SK-N-SH (cell line): ENCODE measurements at regions not wholly inside any gene's neighbourhood (a gene's known extent, or its start where the extent isn't known, plus 50 kb on each side); places are given as distances from the start of the nearest gene placed in this dataset.

ENCODE experiments used
- CTCF ChIA-PET: fragments of 300-600, 350-600 bp; formaldehyde crosslinking; extraction: SDS; loops from one replicate; lab custom pipeline; 2021; lab: Yijun Ruan, JAX
- POLR2A ChIA-PET: fragments of 350-600 bp; sonication (Branson Sonifier 250); formaldehyde crosslinking; extraction: SDS; loops from one replicate; lab custom pipeline; 2020; ENCODE audit warnings: antibody characterized with exemption, inconsistent platforms; lab: Yijun Ruan, JAX
- DNase-seq: peaks from one replicate; pipeline ENCODE4 v3.0.0; 2012
- H2AFZ ChIP-seq: fragments of 200-600 bp; sonication (generic); 2 replicates; pipeline ENCODE4 v1.8.1; 2016; ENCODE audit warnings: antibody characterized with exemption, mild to moderate bottlenecking, low read depth
- H3F3A ChIP-seq: fragments of 200-600 bp; sonication (generic); replicated peaks from 2 replicates; pipeline ENCODE3; 2016; ENCODE audit warnings: antibody characterized with exemption, mild to moderate bottlenecking; ENCODE audit not compliant: insufficient read depth
- H3K27ac ChIP-seq, 2 experiments: fragments of 200-500 bp in 1 of 2; fragments of 200-600 bp in 1 of 2; sonication (Bioruptor generic) in 1 of 2; sonication (generic), shearing (Covaris generic) in 1 of 2; 2 replicates each; pipeline versions ENCODE4 v1.5.1 to v1.6.1; 2014 to 2016; ENCODE audit warnings: low read depth in 2 of 2, inconsistent platforms in 1 of 2, low read length in 1 of 2, mild to moderate bottlenecking in 1 of 2, mixed read lengths in 1 of 2
- H3K27me3 ChIP-seq: fragments of 200-600 bp; sonication (generic), shearing (Covaris generic); 2 replicates; pipeline ENCODE4 v1.6.1; 2016; ENCODE audit warnings: mixed run types; ENCODE audit not compliant: insufficient read depth
- H3K36me3 ChIP-seq, 2 experiments: fragments of 200-500 bp in 1 of 2; fragments of 200-600 bp in 1 of 2; sonication (Bioruptor generic) in 1 of 2; sonication (generic) in 1 of 2; replicated peaks in 1 of 2; 2 replicates each; pipeline versions ENCODE3 to v1.5.1; 2014 to 2016; ENCODE audit warnings: low read length in 1 of 2, mild to moderate bottlenecking in 1 of 2; ENCODE audit not compliant: insufficient read depth in 2 of 2, control insufficient read depth in 1 of 2
- H3K4me1 ChIP-seq, 2 experiments: fragments of 200-500 bp in 1 of 2; fragments of 200-600 bp in 1 of 2; sonication (Bioruptor generic) in 1 of 2; sonication (generic), shearing (Covaris generic) in 1 of 2; 2 replicates each; pipeline versions ENCODE4 v1.5.1 to v1.6.1; 2014 to 2016; ENCODE audit warnings: low read depth in 1 of 2, low read length in 1 of 2, mixed run types in 1 of 2; ENCODE audit not compliant: insufficient read depth in 2 of 2, control insufficient read depth in 1 of 2
- H3K4me2 ChIP-seq: fragments of 200-600 bp; sonication (generic), shearing (Covaris generic); 2 replicates; pipeline ENCODE4 v1.6.1; 2017; ENCODE audit warnings: mixed run types
- H3K4me3 ChIP-seq, 2 experiments: fragments of 200-500 bp in 1 of 2; fragments of 200-600 bp in 1 of 2; sonication (Bioruptor generic) in 1 of 2; sonication (generic), shearing (Covaris generic) in 1 of 2; 2 replicates each; pipeline versions ENCODE4 v1.5.1 to v1.8.1; 2014 to 2016; ENCODE audit warnings: low read depth in 2 of 2, inconsistent platforms in 1 of 2, low read length in 1 of 2, mild to moderate bottlenecking in 1 of 2, mixed read lengths in 1 of 2, moderate library complexity in 1 of 2
- H3K79me2 ChIP-seq: fragments of 200-600 bp; sonication (generic); 2 replicates; pipeline ENCODE4 v1.8.1; 2017; ENCODE audit warnings: mild to moderate bottlenecking; ENCODE audit not compliant: insufficient read depth
- H3K9ac ChIP-seq: fragments of 200-600 bp; sonication (generic); 2 replicates; pipeline ENCODE4 v1.6.1; 2017; ENCODE audit warnings: mixed run types
- H3K9me2 ChIP-seq: fragments of 200-600 bp; sonication (generic); 2 replicates; pipeline ENCODE4 v1.6.1; 2017; ENCODE audit warnings: mixed run types
- H3K9me3 ChIP-seq: fragments of 200-600 bp; sonication (generic); 2 replicates; pipeline ENCODE4 v1.6.1; 2017; ENCODE audit warnings: mixed run types, mild to moderate bottlenecking, moderate library complexity
- H4K20me1 ChIP-seq: fragments of 200-600 bp; sonication (generic); 2 replicates; pipeline ENCODE4 v1.6.1; 2017; ENCODE audit warnings: mild to moderate bottlenecking, mixed run types; ENCODE audit not compliant: insufficient read depth
- ELF1 ChIP-seq: IDR thresholded peaks from 2 replicates; pipeline ENCODE4 v1.4.0; 2012
- EP300 ChIP-seq, 2 experiments: IDR thresholded peaks; 2 replicates each; pipeline versions ENCODE4 v1.4.0 to v1.6.1; 2012; ENCODE audit warnings: borderline replicate concordance in 1 of 2, low read depth in 1 of 2, low read length in 1 of 2
- GABPA ChIP-seq: IDR thresholded peaks from 2 replicates; pipeline ENCODE4 v1.4.0; 2012; ENCODE audit warnings: low read depth, mild to moderate bottlenecking
- MAX ChIP-seq: IDR thresholded peaks from 2 replicates; pipeline ENCODE4 v1.4.0; 2012; ENCODE audit warnings: low read depth
- TEAD4 ChIP-seq: IDR thresholded peaks from 2 replicates; pipeline ENCODE4 v1.4.0; 2012; ENCODE audit warnings: mild to moderate bottlenecking, borderline replicate concordance; ENCODE audit not compliant: insufficient read depth
- USF2 ChIP-seq: fragments of 150-350 bp; IDR thresholded peaks from 2 replicates; pipeline ENCODE4 v1.6.1; 2017; ENCODE audit warnings: antibody characterized with exemption, low read length, low read depth, borderline replicate concordance
- ZBTB33 ChIP-seq: IDR thresholded peaks from 2 replicates; pipeline ENCODE4 v1.4.0; 2012; ENCODE audit warnings: low read depth, borderline replicate concordance
- WGBS: methylation state at CpG from one replicate; pipeline ENCODE4 v1.1.6; 2017; ENCODE audit warnings: low lambda C conversion rate; 5-methylcytosine and 5-hydroxymethylcytosine counted together
- TF ChIP-seq, protein P1 (sequence below): fragments of 150-350 bp; IDR thresholded peaks from 2 replicates; pipeline ENCODE4 v1.6.1; 2016; ENCODE audit warnings: mild to moderate bottlenecking, low read depth, low read length

DNA sequence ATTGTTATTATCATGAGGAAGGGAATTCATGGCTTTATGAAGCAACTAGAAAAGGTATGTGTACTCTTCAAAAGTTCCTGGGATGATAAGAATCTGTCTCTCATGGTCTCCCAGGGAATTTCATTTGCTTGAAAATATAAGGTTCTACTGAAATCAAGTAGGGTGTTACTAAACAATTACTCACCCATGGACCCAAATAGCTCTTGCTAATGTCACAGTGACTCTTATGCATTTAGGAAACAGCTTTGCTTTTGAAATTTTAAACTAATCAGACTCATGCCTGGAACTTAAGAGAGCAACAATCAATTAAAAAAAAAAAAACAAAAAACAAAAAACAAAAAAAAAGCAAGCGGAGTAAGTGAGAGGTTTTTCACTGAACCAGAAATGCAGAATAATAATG, 1546.3 kb upstream of the TENM4 start:
- peaks cover 0 to 5% of the 10 kb centered on the region in 2 experiments; a peak in 1 of 4 replicates for H3K4me1 ChIP-seq
- H3K36me3 ChIP-seq: no peaks in the 10 kb centered on the region
- H3K27me3 ChIP-seq: no peaks in the 10 kb centered on the region
- ChIA-PET POLR2A (no interaction called here), CTCF (interaction anchor here (1.0 kb wide), 1 partner anchor 11 kb away, joined by 3 read pairs; no protein-coding TSS in a partner anchor)
- H3F3A ChIP-seq: no peaks in the 10 kb centered on the region
- H3K4me2 ChIP-seq: no peak overlapping the region
- H3K79me2 ChIP-seq: no peaks in the 10 kb centered on the region
- H3K9ac ChIP-seq: no peak overlapping the region
- WGBS: 76% methylated on average over 1 of the region's 1 CpG
- no peak overlapping the region for H3K4me3 ChIP-seq
- H2AFZ ChIP-seq: no peak overlapping the region
- TF ChIP-seq MAX (no peak), USF2 (no peak), GABPA (no peak), TEAD4 (no peak), EP300 (IDR thresholded peaks at IDR 0.05; ENCODE audit: borderline replicate concordance in 1 of 2, low read depth in 1 of 2, low read length in 1 of 2) (no peak), ELF1 (no peak)
- TF ChIP-seq, protein P1, sequence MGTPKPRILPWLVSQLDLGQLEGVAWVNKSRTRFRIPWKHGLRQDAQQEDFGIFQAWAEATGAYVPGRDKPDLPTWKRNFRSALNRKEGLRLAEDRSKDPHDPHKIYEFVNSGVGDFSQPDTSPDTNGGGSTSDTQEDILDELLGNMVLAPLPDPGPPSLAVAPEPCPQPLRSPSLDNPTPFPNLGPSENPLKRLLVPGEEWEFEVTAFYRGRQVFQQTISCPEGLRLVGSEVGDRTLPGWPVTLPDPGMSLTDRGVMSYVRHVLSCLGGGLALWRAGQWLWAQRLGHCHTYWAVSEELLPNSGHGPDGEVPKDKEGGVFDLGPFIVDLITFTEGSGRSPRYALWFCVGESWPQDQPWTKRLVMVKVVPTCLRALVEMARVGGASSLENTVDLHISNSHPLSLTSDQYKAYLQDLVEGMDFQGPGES: no peak
- DNase-seq: no peak
- no peaks in the 10 kb centered on the region for H4K20me1 ChIP-seq
- H3K9me2 ChIP-seq: no peaks in the 10 kb centered on the region
- H3K9me3 ChIP-seq: no peaks in the 10 kb centered on the region
- H3K27ac ChIP-seq: no peak overlapping the region

GRCh38 chr11:80986421-80987074, 1545.7 kb upstream of the TENM4 start:
- Histone ChIP-seq H3K4me3 (no peak overlapping the region), H3K27me3 (no peaks in the 10 kb centered on the region), H3F3A (no peaks in the 10 kb centered on the region), H3K27ac (no peak overlapping the region), H3K36me3 (no peaks in the 10 kb centered on the region), H3K9ac (no peak overlapping the region), H3K9me3 (no peaks in the 10 kb centered on the region), H3K4me1 (peaks cover 0 to 5% of the 10 kb centered on the region in 2 experiments; a peak in 1 of 4 replicates), H3K9me2 (no peaks in the 10 kb centered on the region), H4K20me1 (no peaks in the 10 kb centered on the region), H3K4me2 (no peak overlapping the region), H2AFZ (no peak overlapping the region), H3K79me2 (no peaks in the 10 kb centered on the region)
- CTCF ChIA-PET: interaction anchor here (1.0 kb wide), 1 partner anchor 10 kb away, joined by 3 read pairs; no protein-coding TSS in a partner anchor
- TF ChIP-seq, protein P1: no peak
- TF ChIP-seq ZBTB33: no peak
- no peak for DNase-seq
- 33% methylated on average over 1 of the region's 1 CpG for whole genome bisulfite sequencing
- POLR2A ChIA-PET: no interaction called here
